Central memory CD4-positive, alpha-beta T cell (primary cell): ENCODE measurements at regions not wholly inside any gene's neighbourhood (a gene's known extent, or its start where the extent isn't known, plus 50 kb on each side); places are given as distances from the start of the nearest gene placed in this dataset.
"Not testable (repeated sequence)": the region's sequence is repeated elsewhere in the genome, so short reads cannot be mapped to it uniquely, and the experiment has no call there.

Source experiments
- DNase-seq: peaks from one replicate; pipeline ENCODE4 v3.0.0; 2022

- no peak for DNase-seq
Observed at GRCh38 chr5:17831279-17831678, 197.0 kb downstream of the TAF11L14 start.

DNA sequence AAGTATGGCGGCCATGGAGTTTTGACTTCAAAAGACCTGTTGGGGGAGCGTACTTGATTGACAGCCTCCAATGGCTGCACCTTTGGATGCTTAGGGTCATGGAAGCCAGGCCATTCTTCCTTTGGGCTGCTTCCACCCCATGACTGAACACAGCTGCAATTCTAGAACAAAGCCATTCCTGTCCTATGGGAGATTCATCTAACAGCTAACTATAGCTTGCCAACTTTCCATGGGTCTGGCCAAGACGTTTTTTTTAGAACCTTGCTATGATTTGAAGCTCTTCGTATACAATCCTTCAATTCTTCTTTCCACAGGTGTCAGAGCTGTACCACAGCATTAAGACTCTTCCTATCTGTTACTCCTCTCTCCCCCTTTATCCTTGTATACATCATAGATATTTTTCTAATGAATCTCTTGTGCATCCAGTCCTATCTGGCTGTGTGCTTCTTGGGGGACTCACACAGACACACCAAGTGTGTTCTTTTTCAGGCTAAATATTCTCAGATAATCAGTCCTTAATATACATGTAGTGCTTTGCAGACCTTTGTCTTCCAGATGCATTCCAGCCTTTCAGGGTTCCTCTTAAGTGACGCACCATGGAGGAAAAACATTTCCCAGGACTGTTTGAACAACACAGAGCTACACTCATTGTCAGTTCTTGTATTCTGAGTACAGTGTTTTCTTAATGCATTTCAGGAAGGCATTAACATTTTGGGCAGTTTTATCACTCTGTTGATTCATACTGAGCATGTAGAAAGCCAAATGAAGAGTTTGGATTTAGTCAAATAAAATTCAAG, 198.9 kb downstream of the TAF11L14 start:
- no peak for DNase-seq

- no peak for DNase-seq
Observed at GRCh38 chr5:17837757-17838156, 203.5 kb downstream of the TAF11L14 start.

DNA sequence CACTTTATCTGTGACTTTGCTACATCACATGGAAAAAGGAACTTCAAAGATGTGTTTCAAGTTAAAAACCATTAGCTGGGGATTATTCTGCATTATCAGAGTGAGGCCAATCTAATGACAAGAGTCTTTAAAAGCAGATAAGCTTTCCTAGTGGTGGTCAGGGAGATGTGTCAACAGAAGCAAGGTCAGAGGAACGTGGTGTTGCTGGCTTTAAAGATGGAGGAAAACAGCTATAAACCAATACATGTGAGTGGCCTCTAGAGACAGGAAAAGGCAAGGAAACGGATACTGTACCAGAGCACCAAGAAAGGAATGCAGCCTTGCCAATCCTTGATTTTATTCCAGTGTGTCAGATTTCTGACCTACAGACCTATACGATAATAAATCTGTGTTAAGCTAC, 204.2 kb downstream of the TAF11L14 start:
- no peak for DNase-seq

DNA sequence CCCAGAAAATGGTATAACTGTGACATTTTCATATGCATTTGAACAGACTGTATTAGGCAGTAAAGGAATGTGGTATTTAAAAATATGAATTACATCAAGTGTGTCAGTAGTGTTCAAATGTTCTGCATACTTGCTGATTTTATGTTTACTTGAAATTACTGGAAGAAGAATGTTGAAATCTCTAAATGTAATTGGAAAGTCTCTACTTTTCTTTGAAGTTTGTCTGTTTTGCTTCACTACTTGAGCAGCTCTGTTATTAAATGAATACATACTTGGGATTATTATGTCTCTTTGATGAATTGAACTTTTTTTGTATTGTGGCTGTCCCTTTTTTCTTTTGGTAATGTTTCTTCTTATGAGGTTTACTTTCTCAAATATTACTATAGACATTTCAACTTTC, 205.6 kb downstream of the TAF11L14 start:
- no peak for DNase-seq

GRCh38 chr5:17846496-17846895, 212.2 kb downstream of the TAF11L14 start:
- DNase-seq, result no peak

DNA sequence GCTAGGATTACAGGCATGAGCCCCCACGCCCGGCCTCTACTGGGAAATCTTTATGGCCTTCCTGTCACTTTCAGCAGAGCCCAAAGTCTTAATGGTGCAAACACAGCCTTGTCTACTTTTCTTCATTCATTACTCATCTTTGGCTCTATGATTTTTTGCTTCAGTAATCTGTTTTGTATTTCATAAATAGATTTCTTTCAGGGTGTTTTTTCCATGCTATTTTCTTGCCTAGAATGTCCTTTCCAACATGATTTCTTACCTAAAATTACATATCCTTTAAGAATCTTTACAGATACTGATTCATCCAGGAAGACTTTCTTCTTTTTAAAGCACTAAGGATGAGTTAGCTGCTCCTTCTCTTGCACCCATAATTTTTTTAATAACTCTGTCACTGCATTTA, 213.0 kb downstream of the TAF11L14 start:
- DNase-seq, result no peak

GRCh38 chr5:17852111-17852510, 217.9 kb downstream of the TAF11L14 start:
- no peak for DNase-seq

GRCh38 chr5:17852740-17853139, 218.5 kb downstream of the TAF11L14 start:
- no peak for DNase-seq

GRCh38 chr5:17854901-17855300, 220.6 kb downstream of the TAF11L14 start:
- no peak for DNase-seq

- DNase-seq, result no peak
Observed at GRCh38 chr5:17860660-17861315, 226.5 kb downstream of the TAF11L14 start.

DNA sequence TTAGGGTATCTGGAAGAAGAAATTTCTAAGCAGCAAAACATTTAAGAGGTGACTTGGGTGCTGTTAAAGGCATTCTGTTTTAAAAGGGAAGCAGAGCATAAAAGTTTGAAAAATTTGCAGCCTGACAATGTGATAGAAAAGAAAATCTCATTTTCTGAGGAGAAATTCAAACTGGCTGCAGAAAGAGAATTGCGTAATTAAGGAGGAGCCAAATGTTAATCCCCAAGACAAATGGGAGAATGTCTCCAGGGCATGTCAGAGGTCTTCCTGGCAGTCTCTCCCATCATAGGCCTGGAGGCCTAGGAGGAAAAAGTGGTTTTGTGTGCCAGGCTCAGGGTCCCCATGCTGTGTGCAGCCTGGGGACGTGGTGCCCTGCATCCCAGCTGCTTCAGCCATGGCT, 230.6 kb downstream of the TAF11L14 start:
- DNase-seq, result not testable (repeated sequence)

DNA sequence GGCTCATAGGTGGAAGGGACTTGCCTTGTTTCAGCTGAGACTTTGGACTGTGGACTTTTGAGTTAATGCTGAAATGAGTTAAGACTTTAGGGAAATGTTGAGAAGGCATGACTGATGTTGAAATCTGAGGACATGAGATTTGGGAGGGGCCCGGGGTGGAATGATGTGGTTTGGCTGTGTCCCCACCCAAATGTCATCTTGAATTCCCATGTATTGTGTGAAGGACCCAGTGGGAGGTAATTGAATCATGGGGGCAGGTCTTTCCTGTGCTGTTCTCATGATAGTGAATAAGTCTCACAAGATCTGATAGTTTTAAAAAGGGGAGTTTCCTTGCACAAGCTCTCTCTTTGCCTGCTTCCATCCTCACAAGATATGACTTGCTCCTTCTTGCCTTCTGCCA, 231.7 kb downstream of the TAF11L14 start:
- DNase-seq, result not testable (repeated sequence)

GRCh38 chr5:17872204-17872603, 237.9 kb downstream of the TAF11L14 start:
- DNase-seq, result no peak

DNA sequence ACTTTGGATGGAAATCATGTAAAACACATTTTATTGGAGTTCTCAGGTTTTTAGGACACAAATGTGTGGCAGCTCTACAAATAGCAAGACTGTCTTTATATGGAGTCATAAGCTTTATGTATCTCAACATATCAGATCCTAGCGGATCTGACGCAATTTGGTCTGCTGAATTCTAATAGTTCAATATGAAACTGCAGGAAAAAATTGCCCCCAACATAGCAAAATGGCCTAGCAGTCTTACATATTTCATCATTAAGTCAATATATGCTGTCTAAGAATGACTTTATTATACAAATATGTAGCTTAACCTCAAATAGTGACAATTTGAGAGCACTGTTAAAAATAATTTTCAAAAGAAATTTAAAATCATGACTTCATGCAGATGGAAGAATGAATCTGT, 244.3 kb downstream of the TAF11L14 start:
- no peak for DNase-seq

GRCh38 chr5:17879276-17879675, 245.0 kb downstream of the TAF11L14 start:
- no peak for DNase-seq

DNA sequence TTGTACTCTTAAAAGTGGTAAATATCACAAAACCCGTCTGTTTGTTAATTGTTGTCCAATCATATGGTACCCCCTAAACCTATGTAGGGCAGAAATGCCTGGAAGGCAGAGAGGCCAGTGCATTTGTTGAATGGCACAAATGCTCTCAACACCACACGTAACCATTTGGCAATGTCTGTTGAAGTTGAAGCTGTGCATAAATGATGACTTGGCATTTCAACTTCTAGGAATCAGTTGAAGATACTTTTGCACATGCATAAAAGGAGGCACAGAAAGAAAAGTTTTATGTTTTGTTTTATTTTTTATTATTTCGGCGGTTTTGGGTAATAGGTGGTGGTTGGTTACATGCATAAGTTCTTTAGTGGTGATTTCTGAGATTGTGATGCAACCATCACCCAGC, 246.6 kb downstream of the TAF11L14 start:
- no peak for DNase-seq

- DNase-seq, result no peak
Observed at GRCh38 chr5:17882760-17883488, 248.7 kb downstream of the TAF11L14 start.

DNA sequence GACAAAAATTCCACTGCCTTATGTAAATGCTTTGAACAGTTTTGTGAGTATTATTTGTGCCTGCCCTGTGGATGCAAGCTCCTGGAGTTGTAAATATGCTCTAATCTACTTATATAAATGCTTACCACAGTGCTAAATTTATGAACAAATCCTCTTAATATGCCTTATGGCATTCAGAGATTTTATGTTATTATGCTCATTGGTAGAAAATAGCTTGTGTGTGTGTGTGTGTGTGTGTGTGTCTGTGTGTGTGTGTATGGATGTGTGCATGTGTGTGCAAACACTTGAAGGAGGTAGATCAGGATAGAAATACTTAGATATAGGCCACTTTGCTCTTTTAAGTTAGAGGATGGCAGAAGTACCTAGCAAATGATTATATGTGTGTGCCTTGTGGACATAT, 253.9 kb downstream of the TAF11L14 start:
- no peak for DNase-seq

GRCh38 chr5:17890501-17890900, 256.2 kb downstream of the TAF11L14 start:
- DNase-seq, result no peak

DNA sequence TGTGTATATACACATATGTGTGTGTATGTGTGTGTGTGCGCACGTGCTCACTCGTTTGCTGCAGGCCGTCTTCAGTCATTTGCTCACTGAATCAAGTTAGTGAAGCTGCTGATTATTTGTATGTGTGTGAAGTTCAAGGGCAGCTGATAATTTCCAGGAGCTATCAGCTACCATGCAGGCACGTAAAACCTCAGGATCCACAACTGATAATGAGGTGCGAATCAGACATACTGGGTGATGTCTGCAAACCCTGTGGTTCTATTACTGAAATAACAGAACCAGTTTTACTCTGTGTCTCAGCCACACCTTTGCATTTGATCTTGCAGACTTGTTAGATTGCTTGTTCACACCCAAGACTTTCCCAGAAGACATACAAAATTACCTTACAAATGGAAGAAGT, 257.6 kb downstream of the TAF11L14 start:
- DNase-seq, result no peak

GRCh38 chr5:17893026-17893635, 258.9 kb downstream of the TAF11L14 start:
- no peak for DNase-seq

DNA sequence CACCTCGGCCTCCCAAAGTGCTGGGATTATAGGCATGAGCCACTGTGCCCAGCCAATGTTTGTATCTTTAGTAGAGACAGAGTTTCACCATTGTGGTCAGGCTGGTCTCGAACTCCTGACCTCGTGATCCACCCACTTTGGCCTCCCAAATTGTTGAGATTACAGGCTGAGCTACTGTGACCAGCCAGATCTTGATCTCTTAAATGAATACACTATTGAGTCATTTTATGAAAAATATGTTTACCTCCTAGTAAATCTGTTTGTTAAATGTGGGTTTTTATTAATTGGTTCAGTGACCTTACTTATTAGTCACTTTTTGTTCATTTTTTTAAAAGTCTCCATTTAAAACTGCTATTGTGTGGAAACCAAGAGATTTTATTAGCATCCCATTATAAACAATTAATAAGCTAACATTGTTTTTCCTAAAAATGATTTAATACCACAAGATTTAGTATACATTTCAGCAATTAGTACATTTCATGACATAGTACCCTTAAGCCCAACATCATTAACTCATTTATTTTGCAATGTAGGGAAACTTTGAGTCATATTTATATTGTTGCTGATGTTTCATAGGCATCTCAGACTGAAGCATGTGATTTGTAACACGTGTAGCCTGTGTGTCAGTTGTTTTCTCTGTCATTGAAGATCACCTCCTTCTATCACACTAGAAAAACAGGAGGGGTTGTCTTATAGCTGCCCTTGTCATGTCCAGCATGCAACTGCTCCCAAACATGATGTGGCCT, 261.2 kb downstream of the TAF11L14 start:
- no peak for DNase-seq
